Skeletal muscle cell (primary cell): ENCODE measurements at regions not wholly inside any gene's neighbourhood (a gene's known extent, or its start where the extent isn't known, plus 50 kb on each side); places are given as distances from the start of the nearest gene placed in this dataset.

ENCODE experiments used
- DNase-seq: peaks from one replicate; pipeline ENCODE4 v3.0.0-alpha.2; 2010; ENCODE audit warnings: low read depth
- H3K4me3 ChIP-seq: 2 replicates; pipeline ENCODE4 v1.5.1; 2011; ENCODE audit warnings: low read depth, mild to moderate bottlenecking, control low read depth, low read length, moderate library complexity

DNA sequence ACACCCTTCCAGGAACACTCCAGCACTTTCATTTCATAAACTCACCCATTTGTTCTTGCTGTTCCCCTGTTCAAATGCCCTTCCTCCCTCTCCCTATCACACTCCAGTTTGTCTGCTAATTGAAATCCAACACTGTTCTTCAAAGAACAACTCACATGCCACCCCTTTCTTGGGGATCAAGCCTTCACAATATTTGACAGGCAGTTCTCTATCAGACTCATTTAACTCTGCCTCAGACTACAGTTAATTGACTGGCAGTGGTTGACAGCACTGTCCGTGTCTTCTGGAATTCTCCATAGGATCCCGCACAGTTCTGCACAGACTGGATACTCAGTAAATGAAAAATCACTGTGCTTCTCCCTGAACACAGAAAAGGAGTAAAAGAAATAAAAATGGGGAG is 87.8 kb downstream of the PMP22 start:
- DNase-seq: no peak
- no peak overlapping the region for H3K4me3 ChIP-seq

DNA sequence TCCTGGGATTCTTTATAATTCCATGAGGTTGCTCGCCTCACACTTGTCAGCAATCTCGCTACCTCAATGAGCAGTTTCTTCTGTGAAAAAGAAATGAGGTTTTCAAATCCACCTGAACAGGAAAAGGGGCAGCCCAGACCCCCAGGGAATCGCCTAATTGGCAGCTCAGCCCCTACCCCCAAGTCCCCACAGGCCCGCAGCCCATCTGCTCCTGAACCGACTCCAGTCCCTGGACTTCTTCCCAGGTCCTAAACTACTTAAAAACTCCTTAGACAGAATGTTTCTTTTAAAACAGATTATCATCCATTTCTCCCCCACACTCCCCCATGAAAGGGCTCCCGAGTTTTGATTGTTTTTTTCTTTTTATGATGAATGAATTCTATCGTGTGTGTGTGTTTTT is 89.8 kb downstream of the PMP22 start:
- no peak for DNase-seq
- no peak overlapping the region for H3K4me3 ChIP-seq

DNA sequence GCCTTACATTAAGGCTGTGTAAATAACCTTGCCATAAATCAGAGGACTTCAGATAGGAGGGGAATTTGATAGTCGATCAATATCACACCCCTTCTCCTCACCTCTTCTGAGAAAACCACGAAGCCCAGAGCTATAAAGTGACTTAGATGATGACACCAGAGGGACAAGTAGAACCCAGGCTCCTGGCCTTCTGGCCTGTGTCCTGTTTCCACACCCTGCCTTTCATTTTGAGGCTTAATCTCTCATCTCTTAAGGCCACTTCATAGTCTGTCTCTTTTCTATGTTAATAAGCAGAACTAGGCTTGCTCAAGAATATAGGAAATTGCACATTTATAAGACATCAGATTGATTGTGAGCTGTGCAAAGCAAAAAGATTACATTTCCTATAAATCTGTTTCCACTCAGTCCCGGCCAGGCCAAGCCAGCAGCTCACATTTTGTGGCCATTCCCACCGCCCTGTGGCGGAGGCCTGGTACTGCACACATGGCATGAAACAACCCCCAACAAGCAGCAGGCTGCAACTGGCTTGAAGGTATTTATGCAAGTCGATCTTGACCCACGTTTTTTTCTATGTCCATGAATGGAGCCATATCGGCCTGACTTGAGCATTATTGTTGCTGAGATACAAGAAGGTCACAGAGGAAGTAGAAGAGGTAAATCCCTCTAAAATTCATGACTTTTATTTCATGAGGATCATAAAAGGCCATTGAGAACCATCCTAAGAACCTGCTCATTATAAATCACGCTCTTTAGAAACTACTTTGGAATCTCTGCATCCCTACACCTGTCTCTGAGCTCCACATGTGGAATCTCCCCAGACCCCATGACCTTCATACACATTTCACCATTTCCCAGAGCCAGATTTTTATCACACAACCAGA is 93.7 kb downstream of the PMP22 start:
- peak; percentile 54 for DNase-seq
- no peak overlapping the region for H3K4me3 ChIP-seq

DNA sequence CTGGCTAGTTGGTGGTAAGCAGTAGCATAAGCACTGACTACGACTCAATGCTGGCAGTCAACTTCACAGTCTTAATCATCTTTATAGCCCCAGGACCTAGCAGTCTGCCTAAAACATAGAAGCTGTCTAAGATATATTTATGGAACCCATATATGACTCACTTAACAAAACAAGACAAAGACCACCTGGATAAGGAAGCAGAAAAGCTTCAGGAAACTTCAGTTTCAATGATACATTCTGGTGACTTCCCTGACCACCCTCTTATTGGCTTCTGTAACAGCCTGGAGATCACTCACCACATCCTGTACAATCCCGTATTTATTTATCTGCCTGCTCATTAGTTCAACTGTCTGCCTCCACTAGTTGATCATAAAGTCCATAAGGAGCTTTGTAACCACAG is 95.5 kb downstream of the PMP22 start:
- no peak overlapping the region for H3K4me3 ChIP-seq
- peak; percentile 20 for DNase-seq

DNA sequence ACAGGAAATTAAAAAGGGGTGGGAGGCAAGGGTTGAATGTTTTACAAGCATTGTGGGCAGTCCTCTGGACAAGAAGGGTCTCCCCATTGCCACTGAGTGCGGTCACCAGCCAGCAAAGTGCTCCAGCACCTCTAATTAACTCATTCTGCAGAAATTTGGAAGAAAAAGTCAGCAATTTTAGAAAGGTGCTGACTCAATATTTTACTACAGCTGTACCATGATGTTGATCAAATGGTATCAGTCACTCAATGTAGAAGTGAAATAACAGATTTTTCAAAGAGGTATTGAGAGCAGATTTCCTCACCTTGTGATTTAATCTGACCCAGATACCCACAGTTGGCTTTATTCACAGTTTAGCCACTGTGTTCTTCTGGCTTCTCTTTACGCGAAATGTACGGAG is 96.7 kb downstream of the PMP22 start:
- H3K4me3 ChIP-seq: no peak overlapping the region
- no peak for DNase-seq

DNA sequence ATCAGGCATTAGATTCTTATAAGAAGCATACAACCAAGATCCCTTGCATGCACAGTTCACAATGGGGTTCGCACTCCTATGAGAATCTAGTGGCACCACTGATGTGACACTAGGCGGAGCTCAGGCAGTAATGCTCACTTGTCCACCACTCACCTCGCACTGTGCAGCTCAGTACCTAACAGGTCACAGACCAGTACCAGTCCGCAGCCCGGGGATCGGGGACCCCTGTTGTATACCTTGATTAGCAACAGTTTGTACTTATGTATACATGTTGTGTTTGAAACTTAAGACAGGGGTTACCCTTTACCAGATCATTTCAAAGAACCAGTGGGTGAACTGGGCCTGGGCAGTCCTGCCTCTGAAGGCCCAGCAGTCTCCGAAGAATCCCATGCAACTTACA is 103.7 kb downstream of the PMP22 start:
- no peak for DNase-seq
- no peak overlapping the region for H3K4me3 ChIP-seq

DNA sequence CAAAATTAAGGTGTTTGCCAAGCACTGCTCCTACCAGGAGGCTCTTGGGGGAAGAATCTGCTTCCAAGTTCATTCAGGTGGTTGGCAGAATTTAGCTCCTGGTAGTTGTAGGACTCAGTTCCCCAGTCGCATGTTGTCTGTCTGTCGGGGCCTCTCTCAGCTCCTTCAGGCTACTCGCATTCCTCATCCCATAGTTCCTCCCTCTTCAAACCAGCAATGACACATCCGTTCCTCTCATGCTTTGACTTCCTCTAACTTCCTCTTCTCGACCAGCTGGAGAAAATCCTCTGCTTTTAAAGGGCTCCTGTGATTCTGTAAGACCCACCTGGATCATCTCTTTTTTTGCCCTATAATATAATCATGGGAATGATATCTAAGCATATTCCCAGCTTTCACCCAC is 108.1 kb downstream of the PMP22 start:
- H3K4me3 ChIP-seq: no peak overlapping the region
- DNase-seq: peak; percentile 4

DNA sequence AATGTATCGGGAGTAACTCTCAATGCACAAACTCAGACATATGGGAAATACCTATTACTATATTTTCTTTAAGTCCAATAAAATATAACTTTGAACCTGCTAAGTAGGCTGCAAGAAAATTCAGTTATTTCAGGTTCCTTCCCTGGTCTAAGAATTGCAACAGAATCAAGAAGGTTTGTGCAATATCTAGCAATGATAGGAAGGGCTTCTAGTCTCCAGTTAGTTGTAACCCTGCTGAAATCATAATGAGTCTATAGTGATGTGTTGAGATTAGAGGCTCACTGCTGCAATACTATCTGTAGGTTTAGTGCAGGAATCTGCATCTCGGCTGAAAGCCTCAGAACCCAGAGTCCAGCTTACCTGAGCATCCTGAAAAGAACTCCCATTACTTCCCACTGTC is 110.5 kb downstream of the PMP22 start:
- no peak overlapping the region for H3K4me3 ChIP-seq
- DNase-seq: no peak

DNA sequence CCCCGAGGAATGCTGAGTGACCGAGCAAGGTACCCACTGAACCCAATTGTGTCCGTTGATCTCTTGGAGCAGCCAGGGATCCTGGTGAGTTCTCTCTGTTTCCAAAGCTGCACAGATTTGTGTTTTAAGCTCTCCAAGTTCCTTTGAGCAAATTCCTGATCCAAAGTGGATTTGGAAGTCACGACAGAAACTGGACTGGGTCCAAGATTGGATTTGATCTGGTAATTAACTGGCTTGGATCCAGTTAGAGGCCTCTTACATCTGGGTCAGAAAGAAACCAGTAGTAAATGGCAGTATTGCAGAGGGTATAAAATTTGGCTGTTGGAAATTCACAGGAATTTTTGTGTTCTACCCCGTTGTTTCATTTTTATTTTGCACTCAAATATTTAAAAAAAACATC is 119.5 kb downstream of the PMP22 start:
- no peak overlapping the region for H3K4me3 ChIP-seq
- DNase-seq: no peak

DNA sequence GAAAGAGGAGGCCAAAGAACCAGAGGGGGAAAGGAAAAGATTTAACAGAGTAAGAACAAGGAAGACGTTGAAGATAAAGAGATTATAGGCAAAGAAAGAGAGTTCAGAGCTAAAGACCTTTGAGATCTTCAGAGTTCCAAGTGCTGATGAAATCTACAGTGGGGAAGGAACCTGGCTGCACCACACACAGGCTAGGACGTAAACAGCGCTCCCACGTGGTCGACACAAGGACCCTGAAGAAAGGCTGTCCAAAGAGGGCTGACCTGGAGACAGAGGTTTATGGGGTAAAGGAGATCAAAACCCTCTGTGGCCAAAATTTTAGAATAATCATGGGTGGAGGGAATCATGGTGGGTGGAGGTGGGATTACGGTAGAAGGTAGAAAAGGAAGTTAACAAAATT is 121.6 kb downstream of the PMP22 start:
- DNase-seq: no peak
- no peak overlapping the region for H3K4me3 ChIP-seq

DNA sequence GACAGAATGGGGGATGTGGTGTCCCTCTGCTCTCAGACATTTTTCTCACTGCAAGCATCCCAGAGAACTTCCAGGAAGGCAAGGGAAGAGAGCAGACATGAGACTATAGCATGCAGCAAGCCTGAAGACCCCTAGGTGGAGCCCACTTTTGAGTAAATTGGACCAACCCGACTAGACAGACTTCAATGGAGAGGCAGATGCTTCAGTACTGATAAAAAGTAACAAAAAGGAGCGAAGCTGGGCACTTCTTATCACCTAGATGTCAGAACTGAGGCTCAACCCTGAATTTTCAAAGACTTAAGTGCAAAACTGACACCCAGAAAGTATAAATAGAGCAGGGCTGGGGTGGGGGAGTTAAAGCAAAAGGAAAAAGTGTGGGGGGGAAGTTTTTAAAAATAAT is 130.8 kb downstream of the PMP22 start:
- no peak overlapping the region for H3K4me3 ChIP-seq

DNA sequence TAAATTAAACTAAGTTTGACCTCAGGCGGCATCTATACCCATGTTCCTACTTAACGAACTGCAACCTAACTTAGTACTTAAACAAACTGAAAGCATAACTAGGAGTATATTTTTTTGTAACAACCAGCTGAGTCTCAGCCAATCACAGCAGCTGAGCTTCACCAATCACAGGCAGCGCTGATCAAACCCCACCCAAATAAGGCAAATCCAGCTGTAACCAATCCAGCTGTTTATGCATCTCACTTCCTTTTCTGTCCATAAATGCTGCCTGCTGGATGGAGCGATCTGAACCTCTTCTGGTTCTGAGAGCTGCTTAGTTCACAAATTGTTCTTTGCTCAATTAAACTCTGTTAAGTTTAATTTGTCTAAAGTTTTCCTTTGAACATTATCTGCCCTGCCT is 131.3 kb downstream of the PMP22 start:
- no peak overlapping the region for H3K4me3 ChIP-seq

More for the DNA sequence above, 130.8 kb downstream of the PMP22 start:
- no peak for DNase-seq

DNA sequence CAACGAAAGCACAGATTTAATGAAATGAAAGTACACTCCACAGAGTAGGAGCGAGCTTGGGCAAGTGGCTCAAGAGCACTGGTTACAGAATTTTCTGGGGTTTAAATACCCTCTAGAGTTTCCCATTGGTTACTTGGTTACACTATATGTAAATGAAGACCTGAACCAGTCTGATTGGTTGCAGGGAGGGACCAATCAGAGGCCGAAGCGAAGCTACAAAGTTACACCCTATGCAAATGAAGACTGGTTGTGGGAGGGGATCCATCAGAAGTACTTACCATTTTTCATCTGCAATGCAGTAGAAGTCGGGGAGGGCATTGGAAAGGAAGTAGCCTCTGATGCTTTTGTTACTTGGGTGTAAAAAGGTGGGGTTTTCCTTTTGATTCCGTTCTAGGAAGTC is 132.0 kb downstream of the PMP22 start:
- DNase-seq: no peak
- no peak overlapping the region for H3K4me3 ChIP-seq

More for the DNA sequence above, 131.3 kb downstream of the PMP22 start:
- DNase-seq: no peak

DNA sequence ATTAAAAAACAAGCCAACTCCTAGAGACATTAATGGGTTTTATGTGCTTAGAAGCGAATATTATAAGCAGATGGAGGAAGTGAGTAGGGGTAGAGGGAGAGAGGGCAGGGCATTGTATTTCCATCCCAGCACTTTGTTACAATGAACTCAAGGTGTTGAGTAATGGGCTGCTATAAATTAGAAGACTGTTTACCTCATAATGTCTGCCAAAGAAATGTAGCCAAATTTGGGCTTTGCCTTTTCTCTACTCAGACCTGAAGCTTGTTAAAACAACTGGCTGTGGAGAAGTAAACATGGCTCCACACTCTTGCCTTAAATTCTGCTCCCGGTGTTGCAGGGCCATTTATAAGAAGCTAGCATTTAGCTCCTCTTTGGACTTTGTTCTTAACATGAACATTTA is 134.7 kb downstream of the PMP22 start:
- DNase-seq: no peak
- no peak overlapping the region for H3K4me3 ChIP-seq

DNA sequence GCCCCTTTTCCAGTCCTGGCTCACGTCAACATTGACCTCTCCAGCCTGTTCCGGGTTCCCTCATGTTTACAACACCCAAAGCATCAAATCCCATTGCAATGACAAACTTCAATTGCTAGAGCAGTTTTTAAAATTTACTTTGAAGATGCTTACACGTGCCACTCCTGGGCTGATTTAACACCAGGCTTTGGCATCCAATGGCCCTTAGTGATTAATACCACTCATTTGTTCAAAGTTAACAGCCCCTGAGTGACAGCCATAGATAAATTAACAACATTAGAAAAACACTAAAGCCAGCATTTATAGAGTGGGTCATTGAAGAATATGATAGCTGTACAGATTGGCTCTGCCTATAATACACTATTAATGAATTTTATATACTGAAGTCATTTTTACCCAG is 135.1 kb downstream of the PMP22 start:
- DNase-seq: no peak
- H3K4me3 ChIP-seq: no peak overlapping the region

DNA sequence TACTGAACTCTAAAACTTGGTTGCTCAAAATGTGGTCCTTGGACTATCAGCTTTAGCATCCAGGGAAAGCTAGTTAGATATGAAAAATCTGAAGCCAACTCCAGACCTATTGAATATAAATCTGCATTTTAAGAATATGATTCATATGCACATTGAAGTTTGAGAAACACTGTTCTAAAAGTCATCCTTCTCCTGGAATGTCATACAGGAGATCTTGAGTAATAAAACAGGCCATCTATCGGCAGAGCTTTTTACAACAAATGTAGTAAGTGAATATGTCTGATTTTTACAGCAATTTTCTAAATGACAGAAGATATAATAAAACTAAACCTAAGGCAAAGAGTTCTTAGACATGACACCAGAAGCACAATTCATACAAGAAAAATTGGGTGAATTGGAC is 140.4 kb downstream of the PMP22 start:
- DNase-seq: no peak

DNA sequence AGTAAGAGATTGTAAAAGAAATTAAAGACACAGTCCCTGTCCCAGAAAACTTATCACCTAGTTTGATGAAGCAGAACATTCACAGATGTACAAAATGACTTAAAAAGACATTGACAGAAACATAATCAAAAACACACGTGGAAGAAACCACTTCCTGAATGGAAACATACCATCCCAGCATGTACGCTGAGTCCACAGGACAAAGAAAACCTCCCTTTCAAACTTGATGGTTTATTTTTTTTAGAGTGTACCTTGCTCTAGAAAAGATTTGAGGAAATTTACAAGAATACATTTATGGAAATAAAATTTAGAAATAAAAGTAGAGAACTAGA is 140.9 kb downstream of the PMP22 start:
- H3K4me3 ChIP-seq: no peak overlapping the region
- DNase-seq: no peak

More for the DNA sequence above, 140.4 kb downstream of the PMP22 start:
- no peak overlapping the region for H3K4me3 ChIP-seq

DNA sequence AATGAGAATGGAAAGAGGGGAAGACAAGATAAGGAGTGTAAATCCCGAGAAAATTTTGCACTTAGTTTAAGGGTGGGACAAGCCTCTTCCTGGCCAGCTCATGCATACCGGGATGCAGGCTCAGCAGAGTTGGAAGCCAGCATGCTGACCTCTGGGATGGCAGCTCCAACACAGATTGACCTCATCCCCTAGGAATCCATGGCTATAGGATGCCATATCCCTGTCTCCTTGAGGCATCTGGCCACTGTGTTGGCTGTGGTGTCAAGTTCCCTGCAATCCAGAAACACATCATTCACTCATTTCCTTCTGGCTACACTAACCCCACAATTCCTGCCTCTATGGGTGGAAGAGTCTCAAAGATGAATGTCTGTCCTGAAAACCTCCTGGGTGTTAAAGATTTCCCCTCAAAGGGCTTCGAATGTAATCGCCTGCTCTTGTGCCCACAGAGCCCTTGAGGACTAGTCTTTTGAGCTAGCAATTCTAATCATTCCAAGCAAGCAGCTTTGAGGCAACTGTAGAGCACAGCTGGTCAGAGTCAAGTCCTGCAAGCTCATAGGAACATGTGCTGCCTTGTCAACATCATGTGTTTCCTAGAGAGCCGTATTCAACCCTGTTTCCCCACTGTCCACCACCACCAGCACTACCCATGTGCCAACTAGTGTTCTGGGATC is 141.4 kb downstream of the PMP22 start:
- DNase-seq: peak; percentile 62

DNA sequence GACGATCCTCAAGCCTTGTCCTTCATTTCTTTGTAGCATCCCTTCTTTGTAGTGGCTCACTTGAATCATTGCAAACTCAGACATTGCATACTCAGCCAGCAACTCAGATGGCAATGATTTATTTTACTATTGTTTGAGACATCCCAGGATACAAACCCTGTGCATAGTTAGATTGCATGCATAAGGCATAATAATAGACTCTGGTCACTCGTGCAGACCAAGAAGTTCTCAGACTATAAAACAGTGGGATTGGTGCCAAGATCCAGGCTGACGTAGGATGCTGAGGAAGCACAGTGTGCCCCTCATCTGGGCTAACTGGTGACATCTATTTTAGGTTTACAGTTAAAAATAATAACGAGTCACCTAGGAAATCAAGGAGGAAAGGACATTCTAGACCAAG is 142.3 kb downstream of the PMP22 start:
- H3K4me3 ChIP-seq: no peak overlapping the region
- peak; percentile 43 for DNase-seq

More for the DNA sequence above, 141.4 kb downstream of the PMP22 start:
- H3K4me3 ChIP-seq: no peak overlapping the region

DNA sequence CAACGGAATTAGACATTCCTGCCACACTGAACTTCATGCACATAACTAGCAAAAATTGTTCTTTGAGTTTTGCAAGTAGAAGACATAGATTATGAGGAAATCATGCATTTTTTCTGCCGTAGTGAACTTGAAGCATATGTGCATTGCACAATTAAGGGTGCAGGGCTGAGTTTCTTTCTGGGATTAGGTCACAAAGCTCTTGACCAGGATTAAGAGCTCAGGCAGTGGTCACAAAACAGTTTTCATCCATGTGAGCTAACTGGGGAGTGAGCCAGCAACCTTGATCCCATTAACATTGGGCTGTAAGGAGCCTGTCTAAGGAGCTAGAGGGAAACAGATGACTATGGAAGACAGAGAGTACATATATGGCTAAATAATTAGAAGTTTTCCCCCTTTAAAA is 143.7 kb downstream of the PMP22 start:
- H3K4me3 ChIP-seq: no peak overlapping the region
- peak; percentile 72 for DNase-seq

DNA sequence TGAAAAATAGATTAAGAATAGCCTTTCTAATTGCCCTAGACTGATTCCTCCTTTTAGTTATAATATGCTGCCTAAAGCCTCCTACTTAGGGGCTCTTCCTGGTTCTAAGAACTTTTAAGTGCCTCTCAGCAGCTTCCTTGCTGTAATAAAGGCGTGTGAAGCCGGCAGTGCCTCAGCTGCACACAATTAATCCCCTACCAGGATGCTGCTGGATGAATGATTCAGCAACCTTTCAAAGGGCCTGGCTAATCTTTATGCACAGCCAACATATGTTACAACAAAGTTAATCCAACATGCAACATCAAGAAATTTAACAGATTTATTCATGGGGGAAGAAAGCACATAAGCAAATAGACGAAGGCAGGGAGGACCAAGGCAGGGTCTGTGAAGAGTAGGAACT is 145.2 kb downstream of the PMP22 start:
- no peak overlapping the region for H3K4me3 ChIP-seq
- DNase-seq: peak; percentile 19
